RWPE1 (cell line): ENCODE measurements at regions not wholly inside any gene's neighbourhood (a gene's known extent, or its start where the extent isn't known, plus 50 kb on each side); places are given as distances from the start of the nearest gene placed in this dataset.

Experiments used
- CTCF ChIA-PET: fragments of 350-600 bp; sonication (Branson Sonifier 250); formaldehyde crosslinking; extraction: SDS; loops from one replicate; lab custom pipeline; 2021; lab: Yijun Ruan, JAX
- POLR2A ChIA-PET: fragments of 400-600 bp; formaldehyde crosslinking; extraction: SDS; loops from one replicate; lab custom pipeline; 2020; ENCODE audit warnings: antibody characterized with exemption; ENCODE audit not compliant: low non-redundant PET; lab: Yijun Ruan, JAX
- DNase-seq: peaks from one replicate; pipeline ENCODE4 v3.0.0; 2012; ENCODE audit warnings: low spot score
- H3K27ac ChIP-seq: fragments of 450-650 bp; 2 replicates; pipeline ENCODE4 v1.5.1; 2017
- CTCF ChIP-seq: fragments of 450-650 bp; conservative IDR thresholded peaks from 2 replicates; pipeline ENCODE4 v1.5.1; 2017; ENCODE audit warnings: low read depth, mild to moderate bottlenecking

DNA sequence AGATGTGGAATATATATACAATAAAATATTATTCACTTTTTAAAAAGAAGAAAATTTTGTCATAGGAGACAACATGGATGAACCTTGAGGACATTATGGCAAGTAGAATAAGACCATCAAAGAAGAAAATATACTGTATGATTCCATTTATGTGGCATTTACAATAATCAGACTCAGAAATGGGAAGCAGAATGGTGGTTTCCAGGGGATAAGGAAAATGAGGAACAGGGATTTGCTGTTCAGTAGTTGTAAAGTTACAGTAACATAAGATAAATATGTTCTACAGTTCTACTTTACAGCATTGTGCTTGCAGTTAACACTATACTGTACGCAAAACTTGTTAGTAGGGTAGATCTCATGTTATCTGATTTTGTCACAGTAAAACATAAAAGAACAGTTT lies 1271.0 kb downstream of the LRFN5 start:
- ChIA-PET CTCF (no interaction called here), POLR2A (no interaction called here)
- TF ChIP-seq CTCF, result no peak
- no peak overlapping the region for H3K27ac ChIP-seq
- no peak for DNase-seq

DNA sequence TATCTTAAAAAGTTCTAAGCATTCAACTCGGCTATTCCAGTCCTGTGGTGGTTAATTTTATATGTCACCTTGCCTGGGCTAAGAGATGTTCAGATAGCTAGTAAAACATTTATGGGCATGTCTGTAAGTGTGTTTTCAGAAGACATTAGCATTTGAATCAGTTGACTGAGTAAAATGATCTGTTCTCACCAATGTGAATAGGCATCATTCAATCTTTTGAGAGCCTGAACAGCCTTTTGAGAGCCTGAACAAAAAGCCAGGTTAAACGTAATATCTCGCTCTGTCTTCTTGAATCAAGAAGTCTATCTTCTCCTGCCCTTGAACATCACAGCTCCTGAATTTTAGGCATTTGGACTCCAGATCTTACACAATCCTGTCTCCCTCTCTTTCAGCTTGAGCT lies 1266.1 kb downstream of the LRFN5 start:
- DNase-seq, result no peak
- no peak for TF ChIP-seq CTCF
- ChIA-PET POLR2A (no interaction called here), CTCF (no interaction called here)
- H3K27ac ChIP-seq, result no peak overlapping the region

GRCh38 chr14:42869681-42870080 lies 1263.0 kb downstream of the LRFN5 start:
- no peak overlapping the region for H3K27ac ChIP-seq
- DNase-seq, result no peak
- TF ChIP-seq CTCF, result no peak
- ChIA-PET CTCF (no interaction called here), POLR2A (no interaction called here)

DNA sequence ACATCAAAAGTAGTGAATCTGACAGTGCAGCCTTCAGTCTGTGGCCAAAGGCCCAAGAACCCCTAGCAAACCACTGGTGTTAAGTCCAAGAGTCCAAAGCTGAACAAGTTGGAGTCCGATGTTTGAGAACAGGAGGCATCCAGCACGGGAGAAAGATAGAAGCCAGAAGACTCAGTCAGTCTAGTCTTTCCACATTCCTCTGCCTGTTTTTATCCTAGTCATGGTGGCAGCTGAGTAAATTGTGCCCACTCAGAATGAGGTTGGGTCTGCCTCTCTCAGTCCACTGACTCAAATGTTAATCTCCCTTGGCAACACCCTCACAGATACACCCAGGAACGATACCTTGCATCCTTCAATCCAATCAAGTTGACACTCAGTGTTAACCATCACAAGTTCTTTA lies 1255.4 kb downstream of the LRFN5 start:
- ChIA-PET CTCF (no interaction called here), POLR2A (no interaction called here)
- TF ChIP-seq CTCF, result no peak
- DNase-seq, result no peak
- no peak overlapping the region for H3K27ac ChIP-seq

DNA sequence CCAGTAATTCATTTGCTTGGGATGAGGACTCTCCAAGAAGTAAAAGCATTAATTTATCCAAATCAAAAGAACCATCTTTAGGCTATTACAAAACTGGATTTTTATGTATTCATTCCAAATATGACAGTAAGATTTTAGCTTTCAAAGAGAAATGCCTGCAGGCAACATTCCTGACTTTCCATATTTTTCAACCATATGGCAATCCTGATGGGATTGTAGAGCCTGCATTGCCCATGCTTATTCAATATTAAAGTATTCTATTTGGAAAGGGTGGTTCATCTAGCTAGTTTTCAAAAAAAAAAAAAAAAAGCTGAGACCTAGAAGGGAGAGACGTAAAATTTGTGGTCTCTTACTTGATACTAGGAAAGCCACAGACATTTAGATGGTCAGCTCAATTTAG lies 1253.7 kb downstream of the LRFN5 start:
- ChIA-PET POLR2A (interaction anchor here (0.6 kb wide), 1 partner anchor 15 kb away, joined by 8 read pairs; no protein-coding TSS in a partner anchor), CTCF (interaction anchor here (0.7 kb wide), 1 partner anchor 15 kb away, joined by 4 read pairs; no protein-coding TSS in a partner anchor)
- no peak overlapping the region for H3K27ac ChIP-seq
- DNase-seq, result no peak
- TF ChIP-seq CTCF, result no peak

GRCh38 chr14:42856106-42856505 lies 1249.4 kb downstream of the LRFN5 start:
- POLR2A ChIA-PET, result no interaction called here
- CTCF ChIA-PET, result no interaction called here
- no peak overlapping the region for H3K27ac ChIP-seq
- DNase-seq, result no peak
- no peak for TF ChIP-seq CTCF
